Spleen (tissue), 11 donors: ENCODE measurements at regions not wholly inside any gene's neighbourhood (a gene's known extent, or its start where the extent isn't known, plus 50 kb on each side); places are given as distances from the start of the nearest gene placed in this dataset.

Experiments
- DNase-seq: peaks from one replicate; pipeline ENCODE4 v3.0.0-alpha.2; 2020
- H3K27ac ChIP-seq, 8 donors: fragments of 200-600 bp; sonication (generic) in 7 of 8; 1 replicate in 4 of 8; 2 replicates in 4 of 8; pipeline versions ENCODE4 v1.5.0 to v1.8.0; 2016 to 2021; ENCODE audit warnings: inconsistent platforms in 4 of 8, mild to moderate bottlenecking in 4 of 8, moderate library complexity in 1 of 8
- H3K27me3 ChIP-seq, 7 donors: fragments of 200-600 bp; sonication (generic) in 6 of 7; replicated peaks in 1 of 7; 1 replicate in 4 of 7; 2 replicates in 3 of 7; pipeline versions ENCODE4 v1.5.0 to v1.8.0; 2016 to 2021; ENCODE audit warnings: inconsistent platforms in 3 of 7, mild to moderate bottlenecking in 1 of 7
- H3K36me3 ChIP-seq, 6 donors: fragments of 200-600 bp; sonication (generic) in 5 of 6; 1 replicate in 4 of 6; 2 replicates in 2 of 6; pipeline versions ENCODE4 v1.5.0 to v1.8.0; 2016 to 2021; ENCODE audit warnings: inconsistent platforms in 2 of 6
- H3K4me1 ChIP-seq, 6 donors: fragments of 200-600 bp; sonication (generic) in 5 of 6; 1 replicate in 3 of 6; 2 replicates in 3 of 6; pipeline versions ENCODE4 v1.5.0 to v1.8.0; 2016 to 2021; ENCODE audit warnings: inconsistent platforms in 3 of 6
- H3K4me3 ChIP-seq, 8 donors: fragments of 200-600 bp; sonication (generic) in 7 of 8; 1 replicate in 4 of 8; 2 replicates in 4 of 8; pipeline versions ENCODE4 v1.5.0 to v1.8.0; 2016 to 2021; ENCODE audit warnings: inconsistent platforms in 4 of 8, mild to moderate bottlenecking in 4 of 8, moderate library complexity in 2 of 8
- H3K9me3 ChIP-seq, 8 donors: fragments of 200-600 bp; sonication (generic) in 7 of 8; 1 replicate in 4 of 8; 2 replicates in 4 of 8; pipeline versions ENCODE4 v1.5.0 to v1.8.0; 2016 to 2021; ENCODE audit warnings: inconsistent platforms in 4 of 8
- CTCF ChIP-seq, 11 experiments: fragments of 200-600 bp in 7 of 11; fragments of 450-650 bp in 4 of 11; sonication (generic) in 4 of 11; IDR thresholded peaks in 8 of 11; conservative IDR thresholded peaks in 3 of 11; 1 replicate in 7 of 11; 2 replicates in 4 of 11; pipeline versions ENCODE4 v1.4.0 to v1.8.0; 2016 to 2021; ENCODE audit warnings: antibody characterized with exemption in 11 of 11, inconsistent platforms in 4 of 11, mild to moderate bottlenecking in 1 of 11
- POLR2A ChIP-seq, 3 donors: fragments of 450-650 bp; IDR thresholded peaks; one replicate each; pipeline ENCODE4 v1.5.1; 2017; ENCODE audit warnings: antibody characterized with exemption in 3 of 3, mild to moderate bottlenecking in 1 of 3
- POLR2AphosphoS5 ChIP-seq, 3 donors: sonication (generic); formaldehyde crosslinking; IDR thresholded peaks; one replicate each; pipeline ENCODE4 v1.5.1; 2017; ENCODE audit warnings: antibody characterized with exemption in 3 of 3
- WGBS, 5 donors: extraction: QIAGEN DNeasy Blood & Tissue Kit in 3 of 5; methylation state at CpG; one replicate each; pipeline versions ENCODE4 v1.1.5 to v1.1.7; 2013 to 2018; 5-methylcytosine and 5-hydroxymethylcytosine counted together
- intact Hi-C: fragments of 100-400 bp; cut with DNase I; formaldehyde crosslinking; loops from one replicate; pipeline ENCODE4 v1.15.0; 2023; ENCODE audit warnings: low total_unique reads
- donor health status: healthy with polysubstance abuse.
- donor health status: DM: no; HTN: no; CAD: no; lungs with moderate emphysema.
- donor health status: DM: no; HTN: no; CAD: no.
- donor health status: Bipolar disorder and iron deficiency.
- donor health status: healthy.
- donor health status: DM: no; HTN: no; CAD: no.
- donor health status: DM: yes; HTN: yes; CAD: no.

GRCh38 chr1:10860682-10861081 is 64.2 kb upstream of the CASZ1 start:
- Histone ChIP-seq H3K9me3 (no peaks in the 10 kb centered on the region), H3K4me3 (no peak overlapping the region), H3K27me3 (peaks cover 0 to 90% (median 8%) of the 10 kb centered on the region in 7 donors), H3K4me1 (no peaks in the 10 kb centered on the region), H3K27ac (no peak overlapping the region), H3K36me3 (no peaks in the 10 kb centered on the region)
- intact Hi-C loops, result loop anchor here (10.0 kb wide), 1 partner anchor 166 kb away; no protein-coding TSS in a partner anchor
- DNase-seq, result no peak
- 57 to 82% (median 65%) methylated on average over 10 to 11 of the region's 11 CpGs for WGBS, 5 donors
- TF ChIP-seq CTCF (IDR thresholded peaks at IDR 0.05 in 8 of 11, conservative IDR thresholded peaks at IDR 0.05 in 3 of 11), result no peak
- TF ChIP-seq POLR2AphosphoS5 (IDR thresholded peaks at IDR 0.05), result no peak
- no peak for TF ChIP-seq POLR2A (IDR thresholded peaks at IDR 0.05)

- H3K9me3 ChIP-seq, result no peaks in the 10 kb centered on the region
Measured at GRCh38 chr1:10861822-10862221, 65.4 kb upstream of the CASZ1 start.

DNA sequence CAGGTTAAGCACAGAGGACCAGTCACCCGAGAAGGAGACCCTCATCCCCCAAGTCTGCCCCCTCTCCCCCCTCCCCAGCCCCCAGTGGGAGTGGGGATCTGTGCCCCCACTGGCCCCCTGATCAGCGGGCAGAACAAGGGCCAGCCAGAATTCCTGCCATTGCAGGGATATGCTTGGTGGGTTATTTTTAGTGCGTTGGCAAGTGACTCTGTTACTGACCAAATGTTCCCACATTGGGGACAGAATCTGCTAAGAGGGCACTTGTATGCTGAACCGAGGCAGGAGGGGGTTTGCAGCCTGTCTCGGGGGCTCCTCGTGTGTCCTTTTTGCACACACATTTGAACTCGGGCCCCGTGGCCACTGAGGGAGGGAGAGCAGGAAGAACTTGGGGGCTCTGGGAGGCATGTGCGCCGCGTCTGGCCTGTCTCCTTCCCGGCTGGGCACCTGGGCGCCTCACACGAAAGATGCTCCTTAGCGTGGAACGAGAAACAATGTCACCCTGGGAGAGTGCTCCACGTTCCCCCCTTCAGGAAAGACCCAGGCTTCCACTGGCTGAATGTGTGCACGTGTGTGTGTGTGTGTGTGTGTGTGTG is 66.4 kb upstream of the CASZ1 start:
- no peak overlapping the region for H3K27ac ChIP-seq
- TF ChIP-seq POLR2A (IDR thresholded peaks at IDR 0.05), result no peak
- no peak for TF ChIP-seq CTCF (IDR thresholded peaks at IDR 0.05 in 8 of 11, conservative IDR thresholded peaks at IDR 0.05 in 3 of 11)
- TF ChIP-seq POLR2AphosphoS5 (IDR thresholded peaks at IDR 0.05), result no peak
- 69 to 85% (median 70%) methylated on average over 10 to 18 of the region's 18 CpGs for WGBS, 5 donors
- no peaks in the 10 kb centered on the region for H3K36me3 ChIP-seq
- DNase-seq, result no peak
- H3K27me3 ChIP-seq, result peaks cover 0 to 92% (median 30%) of the 10 kb centered on the region in 7 donors
- H3K4me1 ChIP-seq, result peaks cover 7 to 20% (median 16%) of the 10 kb centered on the region in 6 donors
- H3K9me3 ChIP-seq, result no peaks in the 10 kb centered on the region
- no peak overlapping the region for H3K4me3 ChIP-seq
- intact Hi-C loops, result loop anchor here (10.0 kb wide), 1 partner anchor 168 kb away; no protein-coding TSS in a partner anchor

More at GRCh38 chr1:10861822-10862221, 65.4 kb upstream of the CASZ1 start:
- 79 to 87% (median 84%) methylated on average over 4 to 5 of the region's 5 CpGs for WGBS, 5 donors
- no peak overlapping the region for H3K27ac ChIP-seq
- no peak for DNase-seq
- no peak for TF ChIP-seq CTCF (IDR thresholded peaks at IDR 0.05 in 8 of 11, conservative IDR thresholded peaks at IDR 0.05 in 3 of 11)
- TF ChIP-seq POLR2A (IDR thresholded peaks at IDR 0.05), result no peak
- TF ChIP-seq POLR2AphosphoS5 (IDR thresholded peaks at IDR 0.05), result no peak
- H3K4me1 ChIP-seq, result peaks cover 0 to 10% (median 8%) of the 10 kb centered on the region in 6 donors
- H3K36me3 ChIP-seq, result no peaks in the 10 kb centered on the region
- intact Hi-C loops, result loop anchor here (10.0 kb wide), 1 partner anchor 167 kb away; no protein-coding TSS in a partner anchor
- peaks cover 0 to 92% (median 19%) of the 10 kb centered on the region in 7 donors for H3K27me3 ChIP-seq
- no peak overlapping the region for H3K4me3 ChIP-seq

DNA sequence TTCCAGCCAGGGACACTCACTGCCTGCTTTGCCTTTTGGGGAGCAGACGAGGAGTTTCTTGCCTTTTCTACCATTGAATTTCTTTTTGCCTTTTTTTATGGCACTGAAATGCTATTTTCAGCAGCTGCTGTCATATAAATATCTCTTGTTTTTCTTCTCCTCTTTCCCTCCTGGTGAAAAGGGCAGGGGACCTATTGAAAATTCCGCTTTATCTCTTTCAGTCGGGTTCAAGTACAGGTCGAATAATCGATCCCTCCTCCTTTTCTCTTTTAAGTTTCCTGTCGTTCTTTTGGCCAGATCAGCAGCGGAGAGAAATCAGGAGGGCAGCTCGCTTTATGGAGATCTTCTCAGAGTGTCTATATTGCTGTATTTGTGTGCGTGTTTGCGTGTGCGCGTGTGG is 67.4 kb upstream of the CASZ1 start:
- Histone ChIP-seq H3K36me3 (no peaks in the 10 kb centered on the region), H3K4me1 (peaks cover 7 to 20% (median 16%) of the 10 kb centered on the region in 6 donors), H3K4me3 (no peak overlapping the region), H3K27ac (no peak overlapping the region), H3K27me3 (peaks cover 0 to 94% (median 40%) of the 10 kb centered on the region in 7 donors), H3K9me3 (no peaks in the 10 kb centered on the region)
- intact Hi-C loops, result loop anchor here (10.0 kb wide), 1 partner anchor 169 kb away; no protein-coding TSS in a partner anchor
- TF ChIP-seq POLR2AphosphoS5 (IDR thresholded peaks at IDR 0.05), result no peak
- TF ChIP-seq CTCF (IDR thresholded peaks at IDR 0.05 in 8 of 11, conservative IDR thresholded peaks at IDR 0.05 in 3 of 11), result no peak
- TF ChIP-seq POLR2A (IDR thresholded peaks at IDR 0.05), result no peak
- no peak for DNase-seq
- 35 to 43% (median 40%) methylated on average over 12 of the region's 12 CpGs for WGBS, 5 donors
